ENCODE measurements at regions not wholly inside any gene's neighbourhood (a gene's known extent, or its start where the extent isn't known, plus 50 kb on each side); places are given as distances from the start of the nearest gene placed in this dataset.

DNA sequence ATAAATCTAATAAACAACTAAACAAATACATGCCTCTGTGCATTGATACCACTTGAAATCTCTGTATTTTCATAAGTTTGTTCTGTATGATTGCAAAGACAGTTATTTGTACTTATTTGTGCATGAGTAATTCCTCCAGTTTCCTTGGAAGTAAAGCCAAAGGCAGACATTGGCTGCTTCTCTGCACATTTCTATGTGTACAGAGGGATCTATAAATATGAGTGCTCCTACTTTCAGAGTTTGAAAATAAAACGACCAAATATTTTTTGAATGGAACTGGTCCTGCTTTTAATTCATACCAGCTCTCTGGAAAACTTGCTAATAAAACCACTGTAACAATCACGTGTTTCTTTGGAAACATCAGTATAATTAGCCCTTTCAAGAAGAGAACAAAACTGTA is 306.5 kb downstream of the MAN2A1 start:
- Histone ChIP-seq H3K9me2 (ENCODE audit: insufficient read depth, low read length) (no peaks in the 10 kb centered on the region), H3K4me2 (ENCODE audit: low read length) (no peak overlapping the region), H2AFZ (ENCODE audit: low read length) (no peak overlapping the region), H4K20me1 (ENCODE audit: insufficient read depth, low read length) (no peaks in the 10 kb centered on the region), H3K9me3 (ENCODE audit: low read length) (no peaks in the 10 kb centered on the region), H3K27ac (ENCODE audit: low read depth, low read length, poor library complexity, severe bottlenecking) (no peak overlapping the region), H3K36me3 (ENCODE audit: insufficient read depth, low read length) (no peaks in the 10 kb centered on the region), H3K4me3 (ENCODE audit: low read depth, low read length, poor library complexity, severe bottlenecking) (no peak overlapping the region), H3K79me2 (ENCODE audit: insufficient read depth, low read depth, low read length) (no peaks in the 10 kb centered on the region), H3K4me1 (ENCODE audit: insufficient read depth, low read length, poor library complexity, severe bottlenecking) (no peaks in the 10 kb centered on the region)
- no peak for TF ChIP-seq EZH2phosphoT487 (IDR thresholded peaks at IDR 0.05; ENCODE audit: borderline replicate concordance, low read depth, low read length)
- TF ChIP-seq, protein P1, sequence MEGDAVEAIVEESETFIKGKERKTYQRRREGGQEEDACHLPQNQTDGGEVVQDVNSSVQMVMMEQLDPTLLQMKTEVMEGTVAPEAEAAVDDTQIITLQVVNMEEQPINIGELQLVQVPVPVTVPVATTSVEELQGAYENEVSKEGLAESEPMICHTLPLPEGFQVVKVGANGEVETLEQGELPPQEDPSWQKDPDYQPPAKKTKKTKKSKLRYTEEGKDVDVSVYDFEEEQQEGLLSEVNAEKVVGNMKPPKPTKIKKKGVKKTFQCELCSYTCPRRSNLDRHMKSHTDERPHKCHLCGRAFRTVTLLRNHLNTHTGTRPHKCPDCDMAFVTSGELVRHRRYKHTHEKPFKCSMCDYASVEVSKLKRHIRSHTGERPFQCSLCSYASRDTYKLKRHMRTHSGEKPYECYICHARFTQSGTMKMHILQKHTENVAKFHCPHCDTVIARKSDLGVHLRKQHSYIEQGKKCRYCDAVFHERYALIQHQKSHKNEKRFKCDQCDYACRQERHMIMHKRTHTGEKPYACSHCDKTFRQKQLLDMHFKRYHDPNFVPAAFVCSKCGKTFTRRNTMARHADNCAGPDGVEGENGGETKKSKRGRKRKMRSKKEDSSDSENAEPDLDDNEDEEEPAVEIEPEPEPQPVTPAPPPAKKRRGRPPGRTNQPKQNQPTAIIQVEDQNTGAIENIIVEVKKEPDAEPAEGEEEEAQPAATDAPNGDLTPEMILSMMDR (conservative IDR thresholded peaks at IDR 0.05; ENCODE audit: low read length): no peak
- POLR2A ChIA-PET: no interaction called here
- intact Hi-C loops (cut with micrococcal nuclease; ENCODE audit: unreplicated experiment): no loop called here
- no peak for DNase-seq (ENCODE audit: low spot score)
- BruUV-seq (replicated peaks): no TSS peak
- CTCF ChIA-PET (ENCODE audit: unreplicated experiment): no interaction called here

DNA sequence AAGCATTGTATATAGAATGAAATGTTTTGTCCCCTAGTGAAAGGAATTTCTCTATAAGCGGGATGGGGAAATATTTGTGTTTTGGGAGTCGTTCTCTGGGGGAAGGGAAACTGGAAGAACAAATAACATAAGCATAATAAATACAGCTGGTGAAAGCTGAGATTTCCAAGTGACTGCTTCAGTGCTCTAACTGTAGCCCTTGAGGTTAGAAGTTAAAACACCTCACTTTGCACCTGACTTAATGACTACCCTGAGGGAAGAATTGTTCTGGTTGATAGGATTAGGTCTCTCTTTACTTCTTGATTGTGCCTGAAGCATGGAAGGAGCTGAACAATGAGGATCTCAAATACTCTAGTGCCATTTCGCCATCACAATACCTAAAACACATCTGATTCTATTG is 307.4 kb downstream of the MAN2A1 start:
- no peak for DNase-seq (ENCODE audit: low spot score)
- Histone ChIP-seq H3K79me2 (ENCODE audit: insufficient read depth, low read depth, low read length) (no peaks in the 10 kb centered on the region), H2AFZ (ENCODE audit: low read length) (no peak overlapping the region), H3K9me3 (ENCODE audit: low read length) (no peaks in the 10 kb centered on the region), H3K4me2 (ENCODE audit: low read length) (no peak overlapping the region), H4K20me1 (ENCODE audit: insufficient read depth, low read length) (no peaks in the 10 kb centered on the region), H3K4me3 (ENCODE audit: low read depth, low read length, poor library complexity, severe bottlenecking) (no peak overlapping the region), H3K36me3 (ENCODE audit: insufficient read depth, low read length) (no peaks in the 10 kb centered on the region), H3K9me2 (ENCODE audit: insufficient read depth, low read length) (no peaks in the 10 kb centered on the region), H3K4me1 (ENCODE audit: insufficient read depth, low read length, poor library complexity, severe bottlenecking) (no peaks in the 10 kb centered on the region), H3K27ac (ENCODE audit: low read depth, low read length, poor library complexity, severe bottlenecking) (no peak overlapping the region)
- ChIA-PET POLR2A (no interaction called here), CTCF (ENCODE audit: unreplicated experiment) (no interaction called here)
- no peak for TF ChIP-seq EZH2phosphoT487 (IDR thresholded peaks at IDR 0.05; ENCODE audit: borderline replicate concordance, low read depth, low read length)
- TF ChIP-seq, protein P1 (conservative IDR thresholded peaks at IDR 0.05; ENCODE audit: low read length): no peak
- no TSS peak for BruUV-seq (replicated peaks)
- intact Hi-C loops (cut with micrococcal nuclease; ENCODE audit: unreplicated experiment): no loop called here

DNA sequence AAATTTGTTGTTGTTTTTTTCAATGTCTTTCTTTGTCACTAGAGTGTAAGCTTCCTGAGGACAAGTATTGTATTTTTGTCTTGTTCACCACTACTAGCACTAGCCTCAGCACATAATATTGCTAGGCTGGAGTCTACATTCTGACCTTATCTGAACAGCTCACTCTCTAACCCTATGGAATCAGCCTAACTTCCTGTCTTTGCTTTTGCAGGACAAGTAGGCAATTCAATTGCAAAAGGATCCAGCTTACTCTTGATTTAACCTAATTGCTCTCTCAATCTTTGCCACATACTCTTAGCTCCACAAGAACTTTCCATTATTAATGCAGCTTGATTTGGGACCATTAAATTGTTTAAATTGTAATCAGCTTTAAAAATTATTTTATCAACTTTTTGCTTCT is 308.5 kb downstream of the MAN2A1 start:
- Histone ChIP-seq H3K36me3 (ENCODE audit: insufficient read depth, low read length) (no peaks in the 10 kb centered on the region), H3K4me1 (ENCODE audit: insufficient read depth, low read length, poor library complexity, severe bottlenecking) (no peaks in the 10 kb centered on the region), H3K4me2 (ENCODE audit: low read length) (no peak overlapping the region), H3K27ac (ENCODE audit: low read depth, low read length, poor library complexity, severe bottlenecking) (no peak overlapping the region), H3K4me3 (ENCODE audit: low read depth, low read length, poor library complexity, severe bottlenecking) (no peak overlapping the region), H3K79me2 (ENCODE audit: insufficient read depth, low read depth, low read length) (no peaks in the 10 kb centered on the region), H3K9me3 (ENCODE audit: low read length) (no peaks in the 10 kb centered on the region), H3K9me2 (ENCODE audit: insufficient read depth, low read length) (no peaks in the 10 kb centered on the region), H4K20me1 (ENCODE audit: insufficient read depth, low read length) (no peaks in the 10 kb centered on the region), H2AFZ (ENCODE audit: low read length) (no peak overlapping the region)
- intact Hi-C loops (cut with micrococcal nuclease; ENCODE audit: unreplicated experiment): no loop called here
- BruUV-seq (replicated peaks): no TSS peak
- ChIA-PET CTCF (ENCODE audit: unreplicated experiment) (no interaction called here), POLR2A (interaction anchor here (0.9 to 1.1 kb wide), 2 partner anchors 9 to 41 kb away, joined by 3 to 4 read pairs; no protein-coding TSS in a partner anchor)
- no peak for TF ChIP-seq EZH2phosphoT487 (IDR thresholded peaks at IDR 0.05; ENCODE audit: borderline replicate concordance, low read depth, low read length)
- DNase-seq (ENCODE audit: low spot score): no peak
